NCI-H446 (cell line): ENCODE measurements at regions not wholly inside any gene's neighbourhood (a gene's known extent, or its start where the extent isn't known, plus 50 kb on each side); places are given as distances from the start of the nearest gene placed in this dataset.

Source experiments
- DNase-seq, 2 experiments: peaks; one replicate each; lab custom pipeline; 2025; lab: John Stamatoyannopoulos, UW

- no peak for DNase-seq
Measured at GRCh38 chr1:2934156-2934540, 87.1 kb upstream of the ACTRT2 start.

DNA sequence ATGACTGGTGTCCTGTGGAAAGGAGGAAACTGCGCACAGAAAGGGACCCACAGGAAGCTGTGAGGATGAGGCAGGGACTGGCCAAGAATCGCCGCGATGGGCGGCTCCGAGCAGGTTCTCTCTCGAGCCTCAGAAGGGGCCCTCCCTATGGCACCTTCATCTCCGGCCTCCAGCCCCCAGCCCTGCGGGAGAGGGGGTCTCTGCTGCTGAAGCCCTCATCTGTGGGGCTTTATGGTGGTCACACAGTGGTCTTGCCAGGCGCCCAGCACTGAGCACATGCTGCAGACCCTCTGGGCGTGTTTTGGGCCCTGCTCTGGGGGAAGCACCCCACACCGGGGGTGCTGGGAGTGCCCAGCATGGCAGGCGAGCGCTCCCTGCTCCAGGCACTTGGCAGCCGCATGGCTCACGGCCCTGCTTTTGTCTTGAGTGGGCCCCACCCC is 86.6 kb upstream of the ACTRT2 start:
- DNase-seq, result no peak

DNA sequence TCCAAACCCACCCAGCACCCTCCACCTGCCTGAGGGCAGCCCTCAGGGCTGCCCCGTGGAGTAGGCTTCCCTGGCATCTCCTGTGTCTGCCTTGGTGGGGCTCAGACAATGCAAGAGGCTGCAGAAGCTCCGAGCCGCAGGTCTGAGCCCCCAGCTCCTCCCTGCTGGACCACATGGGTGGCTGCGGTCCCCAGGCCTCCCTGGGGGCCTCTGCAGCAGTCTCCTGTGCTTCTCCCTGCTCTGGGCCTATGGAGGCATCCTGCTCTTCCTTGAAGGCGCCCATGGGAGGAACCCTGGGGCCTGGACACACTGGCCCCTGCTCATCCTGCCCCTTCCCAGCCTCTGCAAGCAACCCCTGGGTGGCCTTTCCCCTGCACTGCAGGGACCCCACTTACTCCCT is 86.1 kb upstream of the ACTRT2 start:
- DNase-seq, result no peak

DNA sequence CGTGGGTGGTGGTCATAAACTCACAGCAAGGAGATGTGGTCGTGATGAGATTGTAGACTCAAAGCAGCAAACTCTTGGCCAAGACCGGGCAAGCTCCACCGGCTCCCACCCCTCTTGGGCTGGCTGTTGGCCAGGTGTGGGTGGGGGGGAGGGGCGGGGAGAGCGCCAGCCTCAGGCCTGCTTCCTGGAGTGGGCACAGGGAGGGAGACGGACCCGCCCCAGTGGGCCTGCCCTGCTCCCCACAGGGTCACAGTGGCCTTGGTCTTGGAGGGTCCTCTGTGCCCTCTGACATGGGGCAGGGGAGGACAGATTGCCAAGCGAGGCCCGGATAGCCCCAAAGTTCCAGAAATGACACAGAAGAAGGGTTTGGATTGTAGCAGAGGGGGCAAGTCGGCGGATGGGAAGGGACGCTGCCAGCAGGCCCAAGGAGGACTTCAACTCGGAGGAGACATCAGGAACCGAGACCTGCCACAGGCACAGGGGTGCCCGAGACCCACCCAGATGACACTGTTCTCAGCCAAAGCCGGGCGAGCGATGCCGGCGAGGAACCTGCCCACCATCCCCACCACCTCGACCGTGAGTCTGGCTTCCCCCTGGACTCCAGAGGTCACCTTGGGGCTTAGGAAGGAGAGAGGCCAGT is 85.4 kb upstream of the ACTRT2 start:
- no peak for DNase-seq

DNA sequence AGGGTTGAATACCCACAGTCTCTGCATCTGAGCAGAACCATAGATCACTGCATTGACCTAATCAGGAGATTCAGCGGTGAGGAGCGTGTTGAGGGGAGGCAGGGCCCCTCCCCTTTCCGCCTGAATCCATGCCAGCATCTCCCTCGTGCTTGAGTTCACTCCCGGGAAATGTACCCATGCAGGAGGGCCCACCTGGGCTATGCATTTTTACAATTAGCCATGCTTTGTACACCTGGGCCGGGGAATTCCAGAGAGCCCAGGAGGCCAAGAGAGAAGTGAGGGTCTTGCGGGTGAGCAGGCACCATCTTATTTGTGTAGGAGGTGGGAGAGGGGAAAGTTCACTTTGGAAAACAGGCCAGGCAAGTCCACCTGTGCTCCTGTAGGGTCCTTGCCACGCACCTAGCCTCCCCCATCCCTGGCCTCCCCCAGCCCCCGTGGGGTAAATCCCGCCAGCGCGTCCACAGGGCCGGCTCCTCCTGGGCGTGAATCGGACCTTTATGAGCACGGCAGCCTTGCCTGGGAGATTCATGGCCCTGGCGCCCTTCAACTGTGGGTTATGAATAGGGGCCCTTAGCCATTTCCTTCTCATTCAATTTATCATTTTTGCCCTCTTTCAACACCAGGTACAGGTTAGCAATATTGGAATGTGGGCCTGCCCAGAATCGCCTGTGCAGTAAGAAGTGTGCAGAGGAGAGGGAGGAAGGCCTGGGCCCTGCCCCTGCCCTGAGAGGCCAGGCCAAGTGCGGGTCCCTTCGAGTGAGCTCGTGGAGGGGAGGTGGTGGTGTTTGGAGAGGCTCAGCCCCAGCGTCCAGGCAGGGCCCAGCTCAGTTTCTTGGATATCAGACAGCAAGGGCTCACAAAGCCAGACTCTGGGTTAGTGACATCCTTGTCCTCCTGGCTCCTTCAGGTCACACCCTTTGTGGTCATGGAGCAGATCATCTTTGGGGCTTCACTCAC is 84.4 kb upstream of the ACTRT2 start:
- no peak for DNase-seq

DNA sequence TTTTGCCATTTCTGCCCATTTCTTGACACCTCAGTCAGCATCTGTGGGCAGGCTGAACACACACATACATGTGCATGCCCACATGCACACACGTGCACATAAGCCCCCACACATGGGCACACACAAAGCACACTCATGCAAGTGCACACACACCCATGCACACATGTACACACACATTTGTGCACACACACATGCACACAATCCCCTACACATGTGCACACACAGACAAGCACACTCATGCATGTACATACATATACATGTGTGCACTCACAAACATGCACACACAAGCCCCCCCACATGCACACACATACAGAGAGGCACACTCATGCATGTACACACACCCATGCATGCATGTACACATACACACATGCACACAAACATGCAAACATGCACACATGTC is 83.5 kb upstream of the ACTRT2 start:
- DNase-seq, result no peak

GRCh38 chr1:2939041-2939552 is 82.2 kb upstream of the ACTRT2 start:
- DNase-seq, result no peak

GRCh38 chr1:2940178-2940577 is 81.1 kb upstream of the ACTRT2 start:
- no peak for DNase-seq

GRCh38 chr1:2941040-2941439 is 80.2 kb upstream of the ACTRT2 start:
- DNase-seq, result no peak

- DNase-seq, result no peak
Measured at GRCh38 chr1:2941907-2942306, 79.4 kb upstream of the ACTRT2 start.

- DNase-seq, result no peak
Measured at GRCh38 chr1:2942410-2942809, 78.9 kb upstream of the ACTRT2 start.

- no peak for DNase-seq
Measured at GRCh38 chr1:2943686-2944260, 77.5 kb upstream of the ACTRT2 start.

DNA sequence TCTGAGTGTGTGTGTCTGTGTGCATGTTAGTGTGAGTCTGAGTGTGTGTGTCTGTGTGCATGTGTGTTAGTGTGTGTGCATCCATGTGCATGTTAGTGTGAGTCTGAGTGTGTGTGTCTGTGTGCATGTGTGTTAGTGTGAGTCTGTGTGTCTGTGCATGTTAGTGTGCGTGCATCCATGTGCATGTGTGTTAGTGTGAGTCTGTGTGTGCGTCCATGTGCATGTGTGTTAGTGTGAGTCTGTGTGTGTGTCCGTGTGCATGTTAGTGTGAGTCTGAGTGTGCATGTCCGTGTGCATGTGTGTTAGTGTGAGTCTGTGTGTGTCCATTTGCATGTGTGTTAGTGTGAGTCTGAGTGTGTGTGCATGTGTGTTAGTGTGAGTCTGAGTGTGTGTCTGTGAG is 76.6 kb upstream of the ACTRT2 start:
- no peak for DNase-seq

DNA sequence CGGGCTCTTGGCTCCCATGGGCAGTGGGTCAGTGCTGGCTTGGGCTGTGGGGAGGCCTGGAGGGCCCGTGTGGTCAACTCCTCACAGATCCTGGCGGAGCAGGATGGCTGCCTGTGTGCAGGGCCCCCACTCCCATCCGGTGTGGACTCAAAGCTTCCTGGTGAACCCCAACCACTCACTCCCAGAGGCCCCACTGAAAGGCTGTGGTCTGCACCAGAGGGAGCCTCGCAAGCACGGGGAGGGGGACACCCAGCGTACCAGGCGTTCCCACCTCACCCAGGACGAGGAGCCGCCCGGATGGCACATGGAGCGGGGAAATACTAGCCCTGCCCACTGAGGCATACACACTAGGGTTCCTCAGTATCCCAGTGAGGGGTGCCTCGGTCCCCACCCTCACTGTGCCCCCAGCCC is 75.4 kb upstream of the ACTRT2 start:
- DNase-seq, result no peak

DNA sequence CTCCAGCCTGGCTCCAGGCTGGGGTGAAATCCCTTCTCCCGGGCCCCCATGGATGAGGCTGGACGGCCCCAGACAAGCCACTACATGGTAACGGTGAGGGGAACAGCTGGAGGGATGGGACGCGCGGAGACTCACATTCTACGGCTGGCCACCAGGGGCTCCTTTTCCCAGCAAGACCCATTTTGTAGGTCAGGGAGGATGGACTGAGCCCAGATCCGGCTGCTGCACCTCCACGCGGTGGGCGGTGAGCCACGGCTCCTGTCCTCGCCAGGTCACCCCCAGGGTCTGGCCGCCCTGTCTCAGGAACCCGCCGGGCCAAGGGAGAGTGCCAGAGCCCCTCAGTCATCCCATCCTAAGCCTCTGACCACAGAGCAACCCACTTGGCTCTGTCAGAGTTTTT is 75.0 kb upstream of the ACTRT2 start:
- no peak for DNase-seq

- DNase-seq, result no peak
Measured at GRCh38 chr1:2946999-2947690, 74.1 kb upstream of the ACTRT2 start.

GRCh38 chr1:2948001-2948750 is 73.1 kb upstream of the ACTRT2 start:
- DNase-seq, result no peak

DNA sequence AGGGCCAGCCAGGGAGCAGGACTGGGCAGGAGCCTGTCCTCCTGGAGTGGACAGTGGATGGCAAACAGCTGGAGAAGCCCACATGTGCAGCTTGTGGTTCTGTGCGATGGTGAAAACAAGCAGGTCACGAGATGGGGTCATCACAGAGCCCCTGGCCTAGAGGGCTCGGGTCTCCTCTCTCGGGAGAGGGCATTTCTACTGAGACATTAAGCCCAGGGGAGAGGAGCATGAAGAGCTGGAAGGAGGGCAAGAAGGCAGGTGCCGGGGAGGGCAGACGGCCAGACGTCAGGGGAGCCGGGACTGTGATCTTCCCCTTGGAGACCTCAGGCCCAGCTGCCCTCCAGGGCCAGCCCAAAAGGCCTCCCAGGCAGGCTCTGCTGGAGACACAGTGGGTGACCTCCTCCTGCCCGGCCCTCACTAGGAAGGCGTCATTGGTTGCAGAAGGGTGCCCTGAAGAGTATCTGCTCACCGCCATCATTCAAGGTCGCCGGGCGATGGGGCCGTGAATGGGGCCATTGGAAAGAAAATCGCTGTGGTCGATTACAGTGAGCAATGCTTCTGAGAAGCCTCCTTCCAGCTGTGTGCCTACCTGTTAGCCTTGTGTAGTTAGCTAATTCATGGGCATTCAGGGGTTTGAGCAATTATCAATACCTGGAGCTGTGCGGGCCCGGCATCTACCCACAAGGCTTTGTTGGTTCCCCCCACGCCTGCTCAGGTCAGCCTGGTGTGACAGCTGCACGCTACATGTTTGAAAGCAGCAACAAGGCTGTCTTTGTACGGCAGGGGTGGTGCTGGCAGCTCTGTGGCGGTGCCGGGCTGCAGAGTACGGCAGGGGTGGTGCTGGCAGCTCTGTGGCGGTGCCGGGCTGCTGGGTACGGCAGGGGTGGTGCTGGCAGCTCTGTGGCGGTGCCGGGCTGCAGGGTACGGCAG is 72.3 kb upstream of the ACTRT2 start:
- DNase-seq, result no peak

- DNase-seq, result no peak
Measured at GRCh38 chr1:2949966-2950925, 71.0 kb upstream of the ACTRT2 start.
